OCI-LY7 (cell line): ENCODE measurements at regions not wholly inside any gene's neighbourhood (a gene's known extent, or its start where the extent isn't known, plus 50 kb on each side); places are given as distances from the start of the nearest gene placed in this dataset.

Experiments used
- BruUV-seq: library from RNA; stranded (reverse); fragments of 400-500 nt; replicated peaks from 2 replicates; lab custom pipeline; 2021; lab: Mats Ljungman, UMichigan
- CTCF ChIA-PET: fragments of 300-600 bp; sonication (Branson Sonifier 250); formaldehyde crosslinking; loops from one replicate; lab custom pipeline; 2022; ENCODE audit warnings: antibody characterized with exemption; ENCODE audit not compliant: unreplicated experiment; lab: Charles Lee
- POLR2A ChIA-PET: fragments of 300-600 bp; sonication (Branson Sonifier 250); formaldehyde crosslinking; loops from one replicate; lab custom pipeline; 2022; ENCODE audit warnings: antibody characterized with exemption; lab: Charles Lee
- DNase-seq: peaks from one replicate; pipeline ENCODE4 v3.0.0-alpha.2; 2015; ENCODE audit warnings: low spot score
- H2AFZ ChIP-seq: fragments of 200-600 bp; sonication (generic), shearing (Covaris generic); 2 replicates; pipeline ENCODE4 v1.6.1; 2014; ENCODE audit warnings: mild to moderate bottlenecking, antibody characterized with exemption, low read length, moderate library complexity
- H3K27ac ChIP-seq: fragments of 200-600 bp; sonication (generic); 2 replicates; pipeline ENCODE4 v1.5.1; 2014; ENCODE audit warnings: mixed run types, low read depth, mild to moderate bottlenecking, moderate library complexity, low read length, inconsistent platforms; ENCODE audit not compliant: poor library complexity, severe bottlenecking
- H3K36me3 ChIP-seq: fragments of 200-600 bp; sonication (generic); 2 replicates; pipeline ENCODE4 v1.6.1; 2014; ENCODE audit warnings: mild to moderate bottlenecking, antibody characterized with exemption, low read length, moderate library complexity, mixed read lengths; ENCODE audit not compliant: insufficient read depth
- H3K4me1 ChIP-seq: fragments of 200-600 bp; sonication (generic); 2 replicates; pipeline ENCODE4 v1.5.1; 2014; ENCODE audit warnings: mild to moderate bottlenecking, low read length; ENCODE audit not compliant: insufficient read depth, poor library complexity, severe bottlenecking
- H3K4me2 ChIP-seq: fragments of 200-600 bp; sonication (generic); 2 replicates; pipeline ENCODE4 v1.6.1; 2014; ENCODE audit warnings: mild to moderate bottlenecking, low read length
- H3K4me3 ChIP-seq: fragments of 200-600 bp; sonication (generic); 2 replicates; pipeline ENCODE4 v1.5.1; 2014; ENCODE audit warnings: mild to moderate bottlenecking, low read depth, low read length; ENCODE audit not compliant: poor library complexity, severe bottlenecking
- H3K79me2 ChIP-seq: fragments of 200-600 bp; sonication (generic); 2 replicates; pipeline ENCODE4 v1.6.1; 2016; ENCODE audit warnings: low read depth, mild to moderate bottlenecking, low read length, moderate library complexity, mixed read lengths; ENCODE audit not compliant: insufficient read depth
- H3K9me2 ChIP-seq: fragments of 200-600 bp; sonication (generic); 2 replicates; pipeline ENCODE4 v1.6.1; 2016; ENCODE audit warnings: mild to moderate bottlenecking, low read length, mixed read lengths; ENCODE audit not compliant: insufficient read depth
- H3K9me3 ChIP-seq: fragments of 200-600 bp; sonication (generic); 2 replicates; pipeline ENCODE4 v1.6.1; 2014; ENCODE audit warnings: mild to moderate bottlenecking, mixed run types, low read length, mixed read lengths
- H4K20me1 ChIP-seq: fragments of 200-600 bp; sonication (generic); 2 replicates; pipeline ENCODE4 v1.6.1; 2014; ENCODE audit warnings: mild to moderate bottlenecking, antibody characterized with exemption, low read length, moderate library complexity, mixed read lengths; ENCODE audit not compliant: insufficient read depth
- EZH2phosphoT487 ChIP-seq: fragments of 200-600 bp; sonication (generic); IDR thresholded peaks from 2 replicates; pipeline ENCODE4 v1.6.1; 2018; ENCODE audit warnings: low read depth, borderline replicate concordance, mild to moderate bottlenecking, mixed run types, antibody characterized with exemption, low read length, moderate library complexity, mixed read lengths
- intact Hi-C: fragments of 100-400 bp; cut with micrococcal nuclease; formaldehyde crosslinking; loops from one replicate; pipeline ENCODE4 v1.10.0; 2022; ENCODE audit not compliant: unreplicated experiment
- TF ChIP-seq, protein P1 (sequence below): fragments of 200-600 bp; sonication (generic); conservative IDR thresholded peaks from 2 replicates; pipeline ENCODE4 v1.5.1; 2014; ENCODE audit warnings: mild to moderate bottlenecking, antibody characterized with exemption, low read length, moderate library complexity, mixed read lengths

GRCh38 chr13:74259641-74260040, 125.4 kb upstream of the KLF12 start:
- Histone ChIP-seq H3K4me2 (no peak overlapping the region), H3K4me3 (no peak overlapping the region), H3K27ac (no peak overlapping the region), H3K9me3 (no peaks in the 10 kb centered on the region), H3K36me3 (no peaks in the 10 kb centered on the region), H3K79me2 (no peaks in the 10 kb centered on the region), H4K20me1 (no peaks in the 10 kb centered on the region), H3K9me2 (no peaks in the 10 kb centered on the region), H2AFZ (no peak overlapping the region), H3K4me1 (no peaks in the 10 kb centered on the region)
- CTCF ChIA-PET, result no interaction called here
- TF ChIP-seq, protein P1, sequence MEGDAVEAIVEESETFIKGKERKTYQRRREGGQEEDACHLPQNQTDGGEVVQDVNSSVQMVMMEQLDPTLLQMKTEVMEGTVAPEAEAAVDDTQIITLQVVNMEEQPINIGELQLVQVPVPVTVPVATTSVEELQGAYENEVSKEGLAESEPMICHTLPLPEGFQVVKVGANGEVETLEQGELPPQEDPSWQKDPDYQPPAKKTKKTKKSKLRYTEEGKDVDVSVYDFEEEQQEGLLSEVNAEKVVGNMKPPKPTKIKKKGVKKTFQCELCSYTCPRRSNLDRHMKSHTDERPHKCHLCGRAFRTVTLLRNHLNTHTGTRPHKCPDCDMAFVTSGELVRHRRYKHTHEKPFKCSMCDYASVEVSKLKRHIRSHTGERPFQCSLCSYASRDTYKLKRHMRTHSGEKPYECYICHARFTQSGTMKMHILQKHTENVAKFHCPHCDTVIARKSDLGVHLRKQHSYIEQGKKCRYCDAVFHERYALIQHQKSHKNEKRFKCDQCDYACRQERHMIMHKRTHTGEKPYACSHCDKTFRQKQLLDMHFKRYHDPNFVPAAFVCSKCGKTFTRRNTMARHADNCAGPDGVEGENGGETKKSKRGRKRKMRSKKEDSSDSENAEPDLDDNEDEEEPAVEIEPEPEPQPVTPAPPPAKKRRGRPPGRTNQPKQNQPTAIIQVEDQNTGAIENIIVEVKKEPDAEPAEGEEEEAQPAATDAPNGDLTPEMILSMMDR, result no peak
- no peak for TF ChIP-seq EZH2phosphoT487
- no TSS peak for BruUV-seq
- POLR2A ChIA-PET, result no interaction called here
- DNase-seq, result no peak
- intact Hi-C loops, result no loop called here

GRCh38 chr13:74258961-74259360, 124.8 kb upstream of the KLF12 start:
- no peaks in the 10 kb centered on the region for H3K9me3 ChIP-seq
- TF ChIP-seq, protein P1, result no peak
- TF ChIP-seq EZH2phosphoT487, result no peak
- no peak overlapping the region for H3K4me2 ChIP-seq
- no peaks in the 10 kb centered on the region for H3K79me2 ChIP-seq
- CTCF ChIA-PET, result no interaction called here
- POLR2A ChIA-PET, result no interaction called here
- no peaks in the 10 kb centered on the region for H3K36me3 ChIP-seq
- H3K27ac ChIP-seq, result no peak overlapping the region
- H4K20me1 ChIP-seq, result no peaks in the 10 kb centered on the region
- intact Hi-C loops, result no loop called here
- no peaks in the 10 kb centered on the region for H3K4me1 ChIP-seq
- BruUV-seq, result no TSS peak
- H2AFZ ChIP-seq, result no peak overlapping the region
- no peak for DNase-seq
- no peak overlapping the region for H3K4me3 ChIP-seq
- H3K9me2 ChIP-seq, result no peaks in the 10 kb centered on the region

GRCh38 chr13:74256969-74257368, 122.8 kb upstream of the KLF12 start:
- BruUV-seq, result no TSS peak
- H3K27ac ChIP-seq, result no peak overlapping the region

More at GRCh38 chr13:74256969-74257368, 122.8 kb upstream of the KLF12 start:
- Histone ChIP-seq H4K20me1 (no peaks in the 10 kb centered on the region), H3K4me2 (no peak overlapping the region), H3K4me3 (no peak overlapping the region), H2AFZ (no peak overlapping the region), H3K9me2 (no peaks in the 10 kb centered on the region), H3K79me2 (no peaks in the 10 kb centered on the region), H3K4me1 (no peaks in the 10 kb centered on the region), H3K9me3 (no peaks in the 10 kb centered on the region), H3K36me3 (no peaks in the 10 kb centered on the region)
- intact Hi-C loops, result no loop called here
- ChIA-PET CTCF (no interaction called here), POLR2A (interaction anchor here (0.6 kb wide), 1 partner anchor 12 kb away, joined by 3 read pairs; no protein-coding TSS in a partner anchor)
- TF ChIP-seq, protein P1, result no peak
- TF ChIP-seq EZH2phosphoT487, result no peak
- DNase-seq, result no peak
